SK-N-SH treated with all-trans-retinoic acid at 6 μM for 48 hours (cell line): ENCODE measurements at regions not wholly inside any gene's neighbourhood (a gene's known extent, or its start where the extent isn't known, plus 50 kb on each side); places are given as distances from the start of the nearest gene placed in this dataset.

Source experiments
- ATAC-seq: fragments of 200-7000 bp; cut with Tn5 transposase; 3 replicates; pipeline ENCODE4 v1.9.1; 2020; ENCODE audit warnings: mild to moderate bottlenecking, moderate library complexity
- ARNTL ChIP-seq: fragments of 450-650 bp; formaldehyde crosslinking; IDR thresholded peaks from 2 replicates; pipeline ENCODE4 v1.5.0; 2020; ENCODE audit warnings: low read depth, mild to moderate bottlenecking, moderate library complexity, borderline replicate concordance
- BACH2 ChIP-seq: fragments of 250-450 bp; sonication (Bioruptor Pico); IDR thresholded peaks from 2 replicates; pipeline ENCODE4 v1.9.0; 2021; ENCODE audit warnings: mild to moderate bottlenecking, borderline replicate concordance
- CREB5 ChIP-seq: fragments of 250-450 bp; sonication (Bioruptor Pico); IDR thresholded peaks from 2 replicates; pipeline ENCODE4 v1.5.1; 2020; ENCODE audit warnings: low read depth, mild to moderate bottlenecking, moderate library complexity
- CSDC2 ChIP-seq: fragments of 250-450 bp; sonication (Bioruptor Pico); IDR thresholded peaks from 2 replicates; pipeline ENCODE4 v1.5.0; 2020; ENCODE audit warnings: mild to moderate bottlenecking, moderate library complexity
- ESRRG ChIP-seq: fragments of 250-450 bp; sonication (Bioruptor Pico); IDR thresholded peaks from 2 replicates; pipeline ENCODE4 v1.6.1; 2021; ENCODE audit warnings: mild to moderate bottlenecking
- GLIS3 ChIP-seq: fragments of 250-450 bp; sonication (Bioruptor Pico); IDR thresholded peaks from 2 replicates; pipeline ENCODE4 v1.5.0; 2020; ENCODE audit warnings: mild to moderate bottlenecking, moderate library complexity
- ISL1 ChIP-seq: fragments of 250-450 bp; sonication (Bioruptor Pico); IDR thresholded peaks from 2 replicates; pipeline ENCODE4 v2.1.2; 2022; ENCODE audit warnings: mild to moderate bottlenecking, moderate library complexity
- OSR1 ChIP-seq: fragments of 250-450 bp; sonication (Bioruptor Pico); IDR thresholded peaks from 2 replicates; pipeline ENCODE4 v1.8.0; 2022; ENCODE audit warnings: moderate library complexity, mild to moderate bottlenecking, inconsistent platforms
- PATZ1 ChIP-seq: fragments of 250-450 bp; sonication (Bioruptor Pico); IDR thresholded peaks from 2 replicates; pipeline ENCODE4 v1.8.0; 2020; ENCODE audit warnings: mild to moderate bottlenecking, moderate library complexity, borderline replicate concordance
- PPARA ChIP-seq: fragments of 250-450 bp; sonication (Bioruptor Pico); IDR thresholded peaks from 2 replicates; pipeline ENCODE4 v1.5.0; 2020; ENCODE audit warnings: mild to moderate bottlenecking, borderline replicate concordance
- RARB ChIP-seq: fragments of 250-450 bp; sonication (Bioruptor Pico); IDR thresholded peaks from 2 replicates; pipeline ENCODE4 v1.8.0; 2021; ENCODE audit warnings: mild to moderate bottlenecking, moderate library complexity
- SNAI2 ChIP-seq: fragments of 250-450 bp; sonication (Bioruptor Pico); IDR thresholded peaks from 2 replicates; pipeline ENCODE4 v1.5.0; 2020; ENCODE audit warnings: mild to moderate bottlenecking, moderate library complexity
- TCF4 ChIP-seq: fragments of 250-450 bp; sonication (Bioruptor Pico); IDR thresholded peaks from 2 replicates; pipeline ENCODE4 v1.8.0; 2021; ENCODE audit warnings: mild to moderate bottlenecking, moderate library complexity, borderline replicate concordance
- TOX ChIP-seq: fragments of 250-450 bp; sonication (Bioruptor Pico); IDR thresholded peaks from 2 replicates; pipeline ENCODE4 v1.8.0; 2021; ENCODE audit warnings: mild to moderate bottlenecking, moderate library complexity, borderline replicate concordance
- ZFP3 ChIP-seq: fragments of 250-450 bp; sonication (Bioruptor Pico); IDR thresholded peaks from 2 replicates; pipeline ENCODE4 v1.5.0; 2020; ENCODE audit warnings: mild to moderate bottlenecking, moderate library complexity
- ZFP30 ChIP-seq: fragments of 450-650 bp; formaldehyde crosslinking; IDR thresholded peaks from 2 replicates; pipeline ENCODE4 v1.5.0; 2022; ENCODE audit warnings: mild to moderate bottlenecking, moderate library complexity
- ZNF565 ChIP-seq: fragments of 450-650 bp; formaldehyde crosslinking; conservative IDR thresholded peaks from 2 replicates; pipeline ENCODE4 v1.5.0; 2020; ENCODE audit warnings: low read depth, mild to moderate bottlenecking, moderate library complexity
- ZNF70 ChIP-seq: fragments of 450-650 bp; formaldehyde crosslinking; IDR thresholded peaks from 2 replicates; pipeline ENCODE4 v1.5.0; 2020; ENCODE audit warnings: mild to moderate bottlenecking, moderate library complexity
- ZNF8 ChIP-seq: fragments of 450-650 bp; formaldehyde crosslinking; IDR thresholded peaks from 2 replicates; pipeline ENCODE4 v1.5.0; 2020; ENCODE audit warnings: mild to moderate bottlenecking, moderate library complexity
- TF ChIP-seq, protein P1 (sequence below): fragments of 250-450 bp; sonication (Bioruptor Pico); IDR thresholded peaks from 2 replicates; pipeline ENCODE4 v1.5.1; 2021; ENCODE audit warnings: mild to moderate bottlenecking, moderate library complexity
- TF ChIP-seq, protein P2 (sequence below): fragments of 250-450 bp; sonication (Bioruptor Pico); IDR thresholded peaks from 2 replicates; pipeline ENCODE4 v1.8.0; 2021; ENCODE audit warnings: low read depth, mild to moderate bottlenecking, moderate library complexity, borderline replicate concordance

GRCh38 chr2:128644718-128645256 lies 326.1 kb upstream of the HS6ST1 start (continued):
- TF ChIP-seq, protein P1, sequence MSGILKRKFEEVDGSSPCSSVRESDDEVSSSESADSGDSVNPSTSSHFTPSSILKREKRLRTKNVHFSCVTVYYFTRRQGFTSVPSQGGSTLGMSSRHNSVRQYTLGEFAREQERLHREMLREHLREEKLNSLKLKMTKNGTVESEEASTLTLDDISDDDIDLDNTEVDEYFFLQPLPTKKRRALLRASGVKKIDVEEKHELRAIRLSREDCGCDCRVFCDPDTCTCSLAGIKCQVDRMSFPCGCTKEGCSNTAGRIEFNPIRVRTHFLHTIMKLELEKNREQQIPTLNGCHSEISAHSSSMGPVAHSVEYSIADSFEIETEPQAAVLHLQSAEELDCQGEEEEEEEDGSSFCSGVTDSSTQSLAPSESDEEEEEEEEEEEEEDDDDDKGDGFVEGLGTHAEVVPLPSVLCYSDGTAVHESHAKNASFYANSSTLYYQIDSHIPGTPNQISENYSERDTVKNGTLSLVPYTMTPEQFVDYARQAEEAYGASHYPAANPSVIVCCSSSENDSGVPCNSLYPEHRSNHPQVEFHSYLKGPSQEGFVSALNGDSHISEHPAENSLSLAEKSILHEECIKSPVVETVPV: no peak
- TF ChIP-seq ESRRG (CRISPR knock-in tag): no peak
- no peak for TF ChIP-seq TOX (CRISPR knock-in tag)
- TF ChIP-seq OSR1: no peak

- ATAC-seq: no peak
- TF ChIP-seq PPARA (no peak), OSR1 (no peak), TCF4 (CRISPR knock-in tag) (no peak), ZNF565 (CRISPR knock-in tag) (no peak), ARNTL (CRISPR knock-in tag) (no peak), PATZ1 (no peak), RARB (CRISPR knock-in tag) (no peak), ZNF8 (CRISPR knock-in tag) (no peak), ZFP30 (no peak), CSDC2 (CRISPR knock-in tag) (no peak), ZNF70 (CRISPR knock-in tag) (no peak)
Measured at GRCh38 chr2:128645631-128646030, 327.0 kb upstream of the HS6ST1 start.

DNA sequence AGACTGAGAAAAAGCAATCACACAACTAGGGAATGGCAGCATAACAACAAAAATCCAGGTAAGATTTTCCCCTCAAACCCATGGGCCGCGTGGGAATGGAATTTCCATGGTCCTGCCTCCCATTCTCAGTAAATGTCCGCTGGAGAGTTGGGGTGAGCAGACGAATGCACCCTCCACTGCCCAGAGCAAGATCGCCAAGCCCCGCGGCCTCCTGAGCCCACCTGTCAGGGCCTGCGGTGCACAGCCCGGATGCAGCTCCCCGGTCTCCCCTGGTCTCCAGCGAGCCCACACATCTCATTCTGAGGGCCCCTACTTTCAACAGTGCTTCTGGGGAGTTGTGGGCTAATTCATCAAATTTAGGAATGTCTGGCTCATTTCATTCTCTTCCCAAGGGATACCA lies 327.4 kb upstream of the HS6ST1 start:
- ATAC-seq: no peak
- no peak for TF ChIP-seq ZNF565 (CRISPR knock-in tag)

DNA sequence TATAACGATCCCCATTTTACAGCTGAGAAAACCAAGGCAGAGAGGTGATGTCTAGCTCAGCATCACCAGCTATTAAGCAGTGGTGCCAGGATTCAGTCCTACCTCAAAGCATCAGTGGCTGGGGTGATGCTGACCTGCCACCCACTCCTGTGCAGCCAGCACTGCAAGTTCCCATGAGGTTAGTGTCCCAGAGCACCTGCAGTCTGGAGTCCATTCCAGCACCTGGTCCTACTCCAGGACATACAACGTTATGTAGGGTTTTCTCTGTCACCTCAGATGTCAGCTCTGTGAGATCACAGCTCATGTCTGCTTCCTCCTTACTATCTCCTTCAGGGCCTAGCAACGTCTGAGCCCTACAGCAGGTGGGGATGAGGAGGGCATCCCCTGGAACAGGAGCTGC lies 328.0 kb upstream of the HS6ST1 start:
- TF ChIP-seq, protein P1: no peak
- TF ChIP-seq BACH2 (CRISPR knock-in tag) (no peak), TOX (CRISPR knock-in tag) (no peak), ZFP3 (CRISPR knock-in tag) (no peak), ZNF8 (CRISPR knock-in tag) (no peak), RARB (CRISPR knock-in tag) (no peak), GLIS3 (CRISPR knock-in tag) (no peak), CSDC2 (CRISPR knock-in tag) (no peak), ZFP30 (no peak), ESRRG (CRISPR knock-in tag) (no peak), OSR1 (no peak), ISL1 (CRISPR knock-in tag) (no peak), ZNF70 (CRISPR knock-in tag) (no peak), ZNF565 (CRISPR knock-in tag) (no peak), TCF4 (CRISPR knock-in tag) (no peak), PPARA (no peak), SNAI2 (CRISPR knock-in tag) (no peak), CREB5 (no peak), PATZ1 (no peak)
- TF ChIP-seq, protein P2, sequence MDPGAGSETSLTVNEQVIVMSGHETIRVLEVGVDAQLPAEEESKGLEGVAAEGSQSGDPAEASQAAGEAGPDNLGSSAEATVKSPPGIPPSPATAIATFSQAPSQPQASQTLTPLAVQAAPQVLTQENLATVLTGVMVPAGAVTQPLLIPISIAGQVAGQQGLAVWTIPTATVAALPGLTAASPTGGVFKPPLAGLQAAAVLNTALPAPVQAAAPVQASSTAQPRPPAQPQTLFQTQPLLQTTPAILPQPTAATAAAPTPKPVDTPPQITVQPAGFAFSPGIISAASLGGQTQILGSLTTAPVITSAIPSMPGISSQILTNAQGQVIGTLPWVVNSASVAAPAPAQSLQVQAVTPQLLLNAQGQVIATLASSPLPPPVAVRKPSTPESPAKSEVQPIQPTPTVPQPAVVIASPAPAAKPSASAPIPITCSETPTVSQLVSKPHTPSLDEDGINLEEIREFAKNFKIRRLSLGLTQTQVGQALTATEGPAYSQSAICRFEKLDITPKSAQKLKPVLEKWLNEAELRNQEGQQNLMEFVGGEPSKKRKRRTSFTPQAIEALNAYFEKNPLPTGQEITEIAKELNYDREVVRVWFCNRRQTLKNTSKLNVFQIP (CRISPR knock-in tag): no peak
- no peak for ATAC-seq
